HepG2 (cell line): ENCODE measurements at regions not wholly inside any gene's neighbourhood (a gene's known extent, or its start where the extent isn't known, plus 50 kb on each side); places are given as distances from the start of the nearest gene placed in this dataset.

Experiments used
- TF ChIP-seq, protein P1 (sequence below): sonication (generic); formaldehyde crosslinking; IDR thresholded peaks from 2 replicates; pipeline ENCODE4 v1.5.0; 2020; ENCODE audit warnings: mild to moderate bottlenecking, missing genetic modification reagents, moderate library complexity
- TF ChIP-seq, protein P2 (sequence below): IDR thresholded peaks from 2 replicates; pipeline ENCODE4 v1.6.1; 2016; ENCODE audit warnings: mild to moderate bottlenecking, missing biosample characterization, missing genetic modification reagents

DNA sequence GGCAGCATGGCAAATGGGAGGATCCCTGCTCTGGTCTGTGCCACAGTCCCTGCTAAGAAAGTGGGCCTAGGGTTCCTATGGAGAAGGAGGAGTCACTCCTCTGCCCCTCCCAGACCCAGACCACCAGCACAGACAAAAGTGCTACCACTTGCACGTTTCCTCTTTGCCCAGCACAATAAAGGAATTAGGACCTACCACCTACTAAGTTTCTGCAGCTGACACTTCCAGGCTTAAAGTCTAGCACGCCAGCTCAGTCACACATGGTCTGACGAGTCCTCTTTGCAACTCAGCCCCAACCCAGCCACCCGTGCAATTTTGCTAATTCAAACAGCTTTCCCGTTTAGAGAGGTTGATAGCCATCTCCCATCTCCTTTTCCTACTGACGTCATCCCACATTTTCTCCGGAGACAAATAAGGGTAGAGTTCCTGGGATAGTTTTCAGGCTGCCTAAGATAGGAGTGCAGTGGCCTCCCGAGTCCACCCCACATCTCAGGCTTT is 66.2 kb upstream of the PTGR2 start:
- TF ChIP-seq, protein P1, sequence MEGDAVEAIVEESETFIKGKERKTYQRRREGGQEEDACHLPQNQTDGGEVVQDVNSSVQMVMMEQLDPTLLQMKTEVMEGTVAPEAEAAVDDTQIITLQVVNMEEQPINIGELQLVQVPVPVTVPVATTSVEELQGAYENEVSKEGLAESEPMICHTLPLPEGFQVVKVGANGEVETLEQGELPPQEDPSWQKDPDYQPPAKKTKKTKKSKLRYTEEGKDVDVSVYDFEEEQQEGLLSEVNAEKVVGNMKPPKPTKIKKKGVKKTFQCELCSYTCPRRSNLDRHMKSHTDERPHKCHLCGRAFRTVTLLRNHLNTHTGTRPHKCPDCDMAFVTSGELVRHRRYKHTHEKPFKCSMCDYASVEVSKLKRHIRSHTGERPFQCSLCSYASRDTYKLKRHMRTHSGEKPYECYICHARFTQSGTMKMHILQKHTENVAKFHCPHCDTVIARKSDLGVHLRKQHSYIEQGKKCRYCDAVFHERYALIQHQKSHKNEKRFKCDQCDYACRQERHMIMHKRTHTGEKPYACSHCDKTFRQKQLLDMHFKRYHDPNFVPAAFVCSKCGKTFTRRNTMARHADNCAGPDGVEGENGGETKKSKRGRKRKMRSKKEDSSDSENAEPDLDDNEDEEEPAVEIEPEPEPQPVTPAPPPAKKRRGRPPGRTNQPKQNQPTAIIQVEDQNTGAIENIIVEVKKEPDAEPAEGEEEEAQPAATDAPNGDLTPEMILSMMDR (CRISPR knock-in tag), result no peak
- TF ChIP-seq, protein P2, sequence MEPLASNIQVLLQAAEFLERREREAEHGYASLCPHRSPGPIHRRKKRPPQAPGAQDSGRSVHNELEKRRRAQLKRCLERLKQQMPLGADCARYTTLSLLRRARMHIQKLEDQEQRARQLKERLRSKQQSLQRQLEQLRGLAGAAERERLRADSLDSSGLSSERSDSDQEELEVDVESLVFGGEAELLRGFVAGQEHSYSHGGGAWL (CRISPR knock-in tag), result no peak
